Activated CD4-positive, alpha-beta T cell treated with anti-CD3 and anti-CD28 coated beads, Interleukin-2, amount 50 U/mL, for 48 hours (primary cell): ENCODE measurements at regions not wholly inside any gene's neighbourhood (a gene's known extent, or its start where the extent isn't known, plus 50 kb on each side); places are given as distances from the start of the nearest gene placed in this dataset.

ENCODE experiments used
- DNase-seq, 2 experiments: peaks; one replicate each; pipeline ENCODE4 v3.0.0-alpha.2; 2020

DNA sequence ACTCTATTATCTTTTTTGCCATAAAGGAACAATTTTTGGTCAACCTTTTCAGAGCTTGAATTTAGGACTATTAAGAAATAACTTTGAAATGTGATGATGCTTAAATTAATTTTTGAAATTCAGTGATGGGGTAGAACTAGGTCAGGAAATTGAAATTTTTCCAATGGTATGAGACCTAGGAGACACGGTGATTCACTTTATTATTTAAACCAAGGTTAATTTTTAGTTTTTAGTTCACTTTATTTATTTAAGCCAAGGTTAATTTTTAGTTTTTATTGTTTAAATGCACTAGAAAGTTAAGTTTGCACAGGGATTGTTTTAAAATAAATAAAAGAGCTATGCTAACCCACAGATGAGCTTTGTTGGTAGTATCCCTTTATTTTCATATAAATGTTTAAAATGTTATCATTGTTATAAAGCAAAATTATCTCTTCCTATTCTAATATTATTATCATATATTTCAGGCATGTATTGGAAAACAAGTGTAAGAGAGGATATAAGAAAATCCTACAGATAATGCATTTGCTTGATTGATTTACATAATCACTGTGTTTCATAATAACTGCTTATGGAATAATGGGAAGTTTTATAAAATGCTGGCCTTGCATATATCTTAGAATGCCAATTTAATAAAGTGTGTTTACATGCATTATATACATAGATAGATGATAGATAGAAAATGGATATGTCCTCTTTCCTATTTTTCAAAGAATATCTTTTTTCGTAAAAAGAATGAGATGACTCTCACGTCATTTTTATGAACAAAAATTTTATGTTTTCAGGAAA lies 163.6 kb downstream of the HGF start:
- no peak for DNase-seq

DNA sequence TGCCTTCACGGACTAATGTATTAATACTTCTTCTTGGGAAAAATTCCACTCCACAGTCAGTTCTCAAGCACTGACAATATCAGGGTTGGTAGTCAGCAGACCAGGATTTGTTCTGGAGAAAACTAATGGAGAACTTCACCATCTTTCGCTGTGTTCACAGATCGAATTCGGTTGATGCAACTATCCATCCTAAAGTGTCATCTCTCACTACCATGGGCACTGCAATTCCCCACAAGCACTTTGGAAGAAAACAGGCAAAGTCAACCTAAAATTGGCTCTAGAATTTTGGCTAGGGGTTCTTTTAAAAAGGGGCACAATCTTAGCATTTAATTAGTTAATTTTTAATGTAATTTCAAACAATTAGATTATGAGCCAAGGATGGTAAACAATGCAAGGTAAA lies 164.4 kb downstream of the HGF start:
- no peak for DNase-seq

DNA sequence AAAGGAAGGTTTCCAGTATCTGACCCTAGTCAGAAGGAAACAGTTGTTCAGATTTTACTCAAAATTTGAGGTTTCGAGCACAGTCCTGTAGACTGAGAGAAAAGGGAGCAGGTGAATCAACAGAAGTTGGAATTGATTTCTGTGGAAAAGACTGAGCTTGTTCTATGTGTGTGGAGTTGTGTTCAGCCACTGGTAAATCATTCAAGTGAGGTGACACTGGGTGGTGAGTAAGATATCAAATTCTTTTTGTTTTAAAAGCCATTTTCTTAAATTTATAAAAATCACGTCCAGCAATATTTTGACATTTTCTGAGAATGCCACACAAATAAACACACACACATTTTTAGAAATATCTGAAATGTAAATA lies 165.1 kb downstream of the HGF start:
- no peak for DNase-seq

DNA sequence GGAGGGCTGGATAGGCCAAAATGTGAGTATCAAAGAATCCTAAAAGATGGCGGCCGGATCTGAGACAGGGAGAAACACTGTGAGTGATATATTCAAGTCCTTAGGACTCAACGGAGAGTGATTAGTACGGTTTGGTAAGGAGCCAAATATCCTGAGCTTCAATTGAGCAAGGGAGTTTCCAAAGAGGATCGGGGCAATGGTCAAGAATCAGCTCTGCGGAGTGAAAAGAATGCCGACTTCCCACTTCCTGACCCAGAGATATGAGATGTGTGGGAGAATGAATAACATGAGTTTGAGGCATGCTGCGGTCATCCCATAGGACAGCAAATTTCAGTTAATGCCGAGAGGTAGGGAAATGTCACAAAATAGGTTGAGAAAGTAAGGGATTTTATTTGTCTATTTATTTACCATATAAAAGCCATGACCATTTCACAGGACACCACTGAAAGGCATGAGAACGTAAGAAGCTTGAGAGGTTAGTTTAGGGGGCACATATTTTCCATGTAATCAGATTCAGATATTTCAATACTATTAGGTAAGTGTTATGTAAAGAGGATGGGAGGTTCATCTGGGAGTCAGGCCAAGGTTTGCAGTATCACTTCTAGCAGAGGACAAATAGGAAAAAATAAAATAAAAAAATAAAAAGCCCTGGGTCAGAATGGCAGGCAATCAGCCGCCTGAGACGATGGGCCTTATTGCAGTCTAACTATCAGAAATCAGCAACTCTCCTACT lies 165.6 kb downstream of the HGF start:
- DNase-seq = no peak

DNA sequence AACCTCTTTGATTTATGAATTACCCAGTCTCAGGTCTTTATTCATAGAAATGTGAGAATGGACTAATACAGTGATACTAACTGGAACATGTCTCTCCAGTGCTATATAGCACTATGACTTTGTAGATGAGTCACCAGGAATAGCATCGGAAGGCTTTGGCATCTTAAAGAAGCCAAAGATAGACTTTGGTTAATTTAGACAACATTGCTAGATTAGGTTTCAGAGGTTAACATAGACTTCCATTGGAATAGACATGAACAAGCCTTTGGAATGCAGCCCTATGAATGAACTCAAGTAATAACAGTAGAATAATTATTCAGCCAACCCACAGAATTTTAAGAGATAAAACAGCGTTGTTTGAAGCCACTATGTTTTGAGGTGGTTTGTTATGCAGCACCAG lies 169.2 kb downstream of the HGF start:
- DNase-seq = no peak

DNA sequence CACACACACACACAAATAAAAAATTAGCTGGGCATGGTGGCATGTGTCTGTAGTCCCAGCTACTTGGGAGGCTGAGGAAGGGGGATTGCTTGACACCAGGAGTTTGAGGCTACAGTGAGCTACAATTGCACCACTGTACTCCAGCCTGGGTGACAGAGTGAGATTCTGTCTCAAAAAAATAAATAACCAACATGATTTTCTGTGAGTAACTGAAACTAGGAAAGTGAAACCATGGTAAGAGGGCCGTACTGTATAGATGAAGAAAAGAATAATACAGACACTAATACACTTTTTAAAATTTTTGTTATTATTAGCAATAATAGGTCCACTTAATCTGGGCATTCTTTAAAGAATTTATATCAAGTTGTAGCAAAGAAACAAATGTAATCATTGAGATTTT lies 170.9 kb downstream of the HGF start:
- DNase-seq = no peak

DNA sequence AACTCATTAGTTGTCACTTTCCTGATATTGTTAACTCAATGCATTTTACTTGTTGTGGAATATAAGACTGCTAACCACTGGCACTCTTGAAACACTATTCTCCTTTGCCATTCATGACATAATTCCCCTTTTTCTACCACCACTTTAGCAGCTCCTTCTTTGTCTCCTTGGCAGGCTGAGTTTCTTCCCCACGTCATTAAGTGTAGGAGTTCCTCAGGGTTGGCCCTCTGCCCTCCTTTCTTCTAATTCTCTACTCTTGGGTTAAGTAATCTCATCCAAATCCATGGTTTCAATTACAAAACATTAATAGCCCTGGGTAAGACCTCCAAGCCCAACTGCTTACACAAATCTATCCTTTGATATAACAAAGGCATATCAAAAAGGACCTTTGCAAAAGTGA lies 175.1 kb downstream of the HGF start:
- DNase-seq = no peak

DNA sequence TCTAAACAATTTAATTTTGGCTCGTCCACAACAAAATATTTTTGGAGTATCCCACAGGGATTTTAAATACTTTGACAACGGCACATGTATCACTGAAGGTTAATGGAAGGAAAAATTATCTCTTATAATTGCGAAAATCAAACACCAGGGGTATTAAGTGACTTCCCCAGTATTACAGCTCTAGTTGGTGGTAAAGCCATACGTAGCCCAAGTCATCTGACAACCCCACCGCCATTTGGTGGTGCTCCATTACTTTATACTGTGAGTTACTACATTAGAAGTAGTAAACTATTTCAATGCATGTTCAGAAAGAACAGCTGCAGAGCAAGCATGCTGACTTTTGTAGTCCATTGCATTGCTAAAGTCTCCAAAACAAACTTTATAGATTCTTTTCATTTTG lies 179.7 kb downstream of the HGF start:
- no peak for DNase-seq

DNA sequence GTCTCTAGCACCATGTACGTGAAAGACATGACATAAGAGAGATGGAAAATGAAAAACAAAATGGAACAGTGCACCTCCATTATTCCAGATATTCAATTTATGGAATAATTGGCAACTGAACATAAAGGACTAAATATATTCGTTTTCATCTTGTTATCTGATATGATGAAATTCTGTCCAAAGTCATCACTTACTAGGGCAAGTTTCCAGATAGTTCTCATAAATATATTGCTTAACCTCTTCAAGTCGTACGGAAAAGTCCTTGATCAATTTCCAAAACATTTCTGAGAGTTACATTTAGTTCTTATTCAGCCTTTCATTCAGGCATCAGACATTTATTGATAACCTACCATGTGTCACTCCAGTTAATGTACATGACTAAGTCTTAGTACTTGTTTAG lies 185.2 kb downstream of the HGF start:
- DNase-seq = no peak

DNA sequence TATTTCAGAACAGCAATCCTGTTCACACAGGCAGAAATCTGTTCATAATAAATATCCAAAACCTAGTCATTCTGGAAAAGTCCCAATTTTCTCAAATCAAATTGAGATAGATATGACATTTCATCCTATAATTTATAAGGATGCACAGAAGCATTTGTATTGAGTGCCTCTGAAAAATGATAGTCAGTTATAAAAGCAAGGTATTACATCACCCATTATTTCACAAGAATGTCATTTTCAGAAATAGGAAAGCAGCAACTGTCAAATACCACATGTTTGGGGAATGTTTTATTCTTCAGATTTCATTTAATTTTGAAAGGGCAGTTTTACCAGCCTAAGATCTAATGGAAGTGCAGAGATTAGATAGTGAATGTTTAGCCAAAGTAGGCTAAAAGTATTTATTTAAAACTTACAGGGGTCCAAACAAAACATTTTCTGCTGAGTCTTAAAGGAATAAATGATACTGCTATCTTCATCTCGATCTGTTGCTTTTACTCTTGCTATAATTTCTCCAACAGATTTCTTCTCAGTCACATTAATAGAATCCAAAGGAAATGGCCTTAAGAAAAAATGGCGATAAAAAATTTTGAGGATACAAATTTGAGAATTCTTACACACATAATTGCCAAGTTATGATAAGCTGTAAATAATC lies 185.8 kb downstream of the HGF start:
- DNase-seq = no peak

DNA sequence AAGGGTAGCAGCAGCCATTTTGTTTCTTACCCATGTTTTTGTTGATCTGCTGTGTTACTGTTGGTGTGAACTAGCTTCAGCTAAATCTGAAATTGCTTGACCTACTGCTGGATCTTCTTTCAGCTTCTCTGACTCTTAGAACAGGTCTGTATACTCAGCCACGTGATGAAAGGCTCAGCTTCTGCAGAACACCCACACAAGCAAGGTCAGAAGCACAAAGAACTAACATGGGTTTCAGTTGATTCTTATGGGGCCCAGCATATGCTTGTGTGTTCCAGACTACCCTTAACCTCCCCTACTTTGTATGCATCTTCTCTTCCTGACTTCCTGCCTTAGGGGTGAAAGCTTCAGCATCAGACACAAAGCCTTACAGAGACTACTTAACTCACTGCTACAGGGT lies 186.8 kb downstream of the HGF start:
- no peak for DNase-seq

DNA sequence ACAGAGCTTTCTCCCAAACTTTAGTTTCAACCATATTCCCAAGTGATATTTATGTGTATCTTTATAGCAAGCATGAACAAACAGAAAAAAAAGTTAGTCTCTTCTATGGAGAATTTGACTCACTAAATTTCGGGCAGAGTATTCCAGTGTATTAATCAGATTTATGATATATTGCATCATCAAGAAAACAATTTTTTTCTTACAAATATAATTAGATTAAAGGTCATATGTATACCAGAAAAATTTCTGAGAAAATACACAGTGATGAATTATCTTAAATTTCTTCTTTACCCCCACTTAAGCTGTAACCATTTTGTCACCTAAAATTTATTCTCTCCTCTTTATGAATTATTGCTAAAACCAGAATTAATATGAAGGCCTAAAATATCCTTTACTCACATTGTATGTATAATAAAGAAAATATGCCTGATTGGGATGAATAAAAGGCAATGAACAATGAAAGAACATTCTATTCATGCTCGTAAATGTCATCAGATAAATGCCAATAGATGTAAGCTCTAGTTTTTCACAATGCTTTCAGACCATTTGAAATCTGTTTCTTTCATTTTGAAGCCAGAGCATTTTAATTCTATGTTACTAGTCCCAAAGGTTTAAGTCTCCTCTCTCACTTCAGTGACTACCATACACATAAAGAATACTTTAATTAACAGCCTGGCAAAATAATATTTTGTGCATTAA lies 192.1 kb downstream of the HGF start:
- DNase-seq = no peak

DNA sequence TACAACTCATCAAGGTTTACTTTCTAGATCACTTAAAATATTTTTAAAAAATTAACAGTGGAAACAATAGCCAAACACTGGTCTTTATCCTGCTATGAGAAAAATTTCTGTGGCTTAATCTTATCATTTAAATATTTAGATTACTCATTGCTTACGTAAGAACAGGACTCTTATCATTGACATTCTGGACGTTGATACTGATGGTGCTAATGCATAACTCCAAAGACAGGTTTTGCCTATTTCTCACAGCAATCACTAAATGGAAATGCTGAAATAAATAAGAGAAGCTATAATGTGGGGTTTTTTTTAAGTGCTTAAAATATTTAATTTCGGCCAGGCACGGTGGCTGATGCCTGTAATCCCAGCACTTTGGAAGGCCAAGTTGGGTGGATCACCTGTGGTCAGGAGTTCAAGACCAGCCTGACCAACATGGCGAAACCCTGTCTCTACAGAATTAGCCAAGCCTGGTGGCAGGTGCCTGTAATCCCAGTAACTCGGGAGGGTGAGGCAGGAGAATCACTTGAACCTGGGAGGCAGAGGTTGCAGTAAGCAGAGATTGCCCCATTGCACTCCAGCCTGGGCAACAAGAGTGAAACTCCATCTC lies 195.0 kb downstream of the HGF start:
- DNase-seq = no peak

DNA sequence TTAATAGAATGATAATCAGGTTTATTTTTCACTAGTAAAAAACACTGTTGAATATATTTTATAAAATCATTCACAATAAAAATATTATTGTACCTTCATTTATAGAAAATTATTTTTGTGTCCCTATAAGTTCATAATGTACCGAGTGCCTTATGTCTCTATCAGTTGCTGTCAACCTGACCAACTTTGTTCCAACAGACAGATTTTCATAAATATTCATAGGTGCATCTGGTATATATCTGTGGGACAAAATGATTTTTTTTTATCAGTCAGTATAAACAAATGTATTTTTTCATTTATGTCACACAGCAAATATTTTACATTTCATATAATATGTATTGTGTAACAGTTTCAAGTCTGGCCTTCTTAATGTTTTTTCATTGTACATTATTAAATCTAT lies 195.9 kb downstream of the HGF start:
- no peak for DNase-seq

DNA sequence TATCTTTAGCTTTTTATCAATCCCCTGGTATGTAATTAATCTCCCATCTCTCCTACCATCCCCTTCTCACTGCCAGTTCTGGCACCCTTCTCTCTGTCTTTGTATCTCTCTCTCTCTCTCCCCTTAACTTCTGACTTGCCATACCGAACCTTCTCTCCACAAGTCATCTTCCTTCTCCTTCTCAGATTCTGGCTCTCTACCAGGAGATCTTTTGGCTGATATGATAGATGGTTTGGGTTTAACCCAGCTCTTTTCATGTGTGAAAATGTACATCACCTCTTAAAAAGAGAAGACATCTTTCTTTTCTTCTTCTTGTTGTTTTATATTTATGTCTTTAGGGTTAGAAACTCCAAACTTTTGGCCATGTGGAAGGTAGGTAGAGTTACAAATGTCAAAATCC lies 196.7 kb downstream of the HGF start:
- DNase-seq = no peak

DNA sequence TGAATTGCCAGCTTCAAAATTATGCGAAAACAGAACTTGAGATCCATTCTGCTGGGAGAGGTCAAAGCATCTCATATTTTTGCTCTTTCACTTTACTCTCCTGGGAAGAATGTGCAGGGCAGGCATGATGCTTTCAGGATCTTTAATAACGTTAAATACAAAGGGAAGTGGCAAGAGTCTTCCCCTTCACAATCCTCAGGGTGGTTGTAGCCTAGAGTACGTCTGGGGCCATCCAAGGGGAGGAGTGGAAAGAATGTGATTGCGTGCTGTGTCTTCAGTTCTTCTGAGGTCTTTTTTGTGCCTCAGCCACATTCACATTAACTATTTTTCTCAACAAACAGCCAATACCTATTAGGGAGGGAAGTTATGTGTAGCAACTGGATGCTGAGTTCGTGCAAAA lies 207.3 kb downstream of the HGF start:
- DNase-seq = no peak

DNA sequence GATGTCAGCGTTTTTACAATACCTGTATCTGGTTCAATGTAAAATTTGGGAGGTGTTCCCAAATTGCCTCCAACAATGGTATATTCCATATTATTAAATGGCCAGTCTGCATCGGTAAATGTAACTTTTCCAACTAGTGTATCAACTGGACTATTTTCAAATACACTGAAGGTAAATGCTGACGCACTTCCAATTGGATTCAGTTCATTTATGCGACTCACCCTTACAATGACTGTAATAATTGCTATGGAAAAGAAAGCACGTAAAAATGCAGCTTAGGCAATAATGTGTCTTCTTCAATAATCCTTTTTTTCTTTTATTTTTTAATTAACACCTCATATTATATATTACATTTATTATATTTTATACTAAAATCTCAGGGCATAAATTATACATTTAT lies 209.1 kb downstream of the HGF start:
- no peak for DNase-seq

DNA sequence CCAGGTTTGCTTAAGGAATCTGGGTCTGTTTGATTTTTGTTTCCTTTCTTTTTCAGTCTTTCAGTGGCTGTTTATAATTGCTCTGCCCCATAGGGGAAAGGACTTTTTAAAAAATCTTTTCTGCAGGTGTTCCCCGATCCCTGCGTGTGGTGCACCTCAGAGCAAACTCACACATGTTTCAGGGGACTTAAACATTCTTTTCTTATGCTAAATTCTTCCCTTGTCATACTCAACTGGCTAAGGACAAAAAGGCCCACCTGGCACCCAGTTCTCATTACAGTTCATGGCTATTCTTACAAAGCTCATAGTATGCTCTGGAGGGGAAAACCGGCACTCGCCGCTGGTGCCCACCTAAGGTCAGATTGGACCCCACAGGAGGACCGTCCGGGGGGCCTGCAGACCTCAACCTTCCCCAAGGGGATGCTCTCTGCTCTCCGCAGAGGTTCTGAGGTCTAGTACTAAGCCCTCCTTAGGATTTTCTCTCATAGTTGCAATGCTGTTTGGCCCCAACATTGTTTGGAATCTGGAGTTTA lies 220.3 kb downstream of the HGF start:
- DNase-seq = no peak

DNA sequence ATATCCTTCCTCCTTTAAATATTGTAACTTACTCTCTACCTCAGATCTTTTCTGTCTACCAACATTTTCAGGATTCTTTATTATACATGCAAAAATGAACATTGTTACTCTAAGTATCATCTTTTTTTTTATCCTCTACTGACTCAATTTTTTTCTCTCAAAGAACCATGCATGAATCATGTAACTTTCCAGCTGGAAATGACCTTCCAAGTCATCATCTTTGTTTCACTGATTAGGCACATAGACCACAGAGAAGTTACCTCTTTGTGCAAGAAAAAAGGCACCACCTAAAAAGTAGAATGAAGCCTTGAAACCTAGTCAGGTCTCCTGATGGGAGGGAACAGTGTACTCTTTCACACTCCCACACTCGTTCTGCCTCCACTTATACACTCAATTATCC lies 234.9 kb downstream of the HGF start:
- no peak for DNase-seq

DNA sequence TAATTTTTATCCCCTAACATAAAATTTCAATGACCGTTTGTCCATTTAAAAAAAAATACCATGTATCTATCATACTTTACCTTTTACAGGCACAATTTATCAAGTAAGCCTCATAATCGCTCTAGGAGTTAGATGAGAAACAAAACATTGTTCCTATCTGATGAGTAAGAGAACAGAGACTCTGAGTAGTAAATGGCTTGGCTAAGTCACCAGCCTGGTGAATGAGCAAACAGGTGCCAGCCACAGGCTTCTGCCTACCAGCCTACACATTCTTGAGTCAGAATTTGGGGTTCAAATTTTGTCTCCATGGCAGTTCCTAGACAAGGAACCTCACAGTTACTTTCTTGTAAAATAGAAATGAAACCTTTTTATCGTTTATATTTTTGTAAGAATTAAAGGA lies 235.4 kb downstream of the HGF start:
- no peak for DNase-seq

DNA sequence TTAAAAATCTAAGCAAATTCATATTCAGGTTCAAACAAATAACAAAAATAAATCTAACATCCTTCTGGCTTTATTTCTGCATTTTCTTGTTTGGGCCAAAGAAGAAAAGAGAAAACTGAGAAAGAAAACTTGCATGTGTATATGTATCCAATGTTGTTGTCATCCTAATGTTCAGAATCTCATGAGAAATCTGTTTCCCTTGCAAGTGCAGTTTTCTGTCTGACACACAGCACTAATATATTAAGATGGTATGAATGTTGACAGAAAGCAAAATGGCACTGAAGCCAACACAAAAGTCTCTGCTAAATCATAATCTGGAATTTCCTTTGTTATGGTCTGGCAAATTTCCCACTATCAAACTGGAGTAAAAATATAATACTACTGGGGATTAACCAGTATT lies 235.9 kb downstream of the HGF start:
- no peak for DNase-seq

DNA sequence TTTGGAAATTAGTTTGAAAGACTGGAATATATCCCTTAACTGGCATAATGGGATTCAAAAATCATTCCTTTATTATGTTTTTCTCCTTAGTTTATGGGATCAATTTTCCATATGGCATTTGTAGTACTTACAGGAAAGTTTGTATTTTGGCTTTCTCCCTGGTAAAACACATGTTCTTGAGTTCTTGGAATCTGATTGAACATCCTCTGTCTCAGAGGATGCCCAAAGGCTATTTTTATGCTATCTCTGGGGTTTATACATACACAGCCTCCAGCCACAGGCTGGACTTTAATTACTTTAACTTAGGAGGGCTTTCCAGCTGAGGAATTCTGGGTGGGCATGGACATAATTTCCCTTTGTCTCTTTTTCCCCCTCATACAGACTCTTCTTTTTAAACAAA lies 236.4 kb downstream of the HGF start:
- DNase-seq = no peak

DNA sequence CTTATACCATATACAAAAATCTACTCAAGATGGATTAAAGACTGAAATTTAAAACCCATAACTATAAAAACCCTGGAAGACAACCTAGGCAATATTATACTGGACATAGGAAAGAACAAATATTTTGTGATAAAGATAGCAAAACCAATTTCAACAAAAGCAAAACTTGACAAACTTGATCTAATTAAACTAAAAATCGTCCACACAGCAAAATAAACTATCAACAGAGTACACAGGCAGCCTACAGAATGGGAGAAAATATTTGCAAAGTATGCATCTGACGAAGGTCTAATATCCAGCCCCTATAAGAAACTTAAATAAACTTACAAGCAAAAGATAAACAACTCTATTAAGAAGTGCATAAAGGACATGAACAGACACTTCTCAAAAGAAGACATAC lies 240.1 kb downstream of the HGF start:
- no peak for DNase-seq
